ENCODE measurements at regions not wholly inside any gene's neighbourhood (a gene's known extent, or its start where the extent isn't known, plus 50 kb on each side); places are given as distances from the start of the nearest gene placed in this dataset.

DNA sequence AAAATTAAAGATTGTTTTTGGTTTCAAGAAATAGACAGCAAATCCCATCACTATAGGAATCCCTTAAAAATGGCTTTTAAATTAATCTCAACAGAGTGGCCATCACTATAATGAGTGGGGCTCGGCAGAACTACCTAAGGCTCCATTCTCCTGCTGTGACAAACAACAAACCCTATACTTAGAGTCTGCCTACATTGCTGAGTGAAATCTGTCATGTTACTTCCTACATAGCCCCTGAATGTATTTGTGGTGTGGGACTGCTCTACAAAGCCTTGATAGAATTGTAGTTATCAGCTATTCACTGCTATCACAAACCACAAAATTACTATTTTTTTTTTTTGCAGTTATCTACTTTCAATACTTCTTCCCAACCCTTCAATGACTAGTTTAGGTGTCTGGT is 538.7 kb upstream of the ATXN7L3B start:
- TF ChIP-seq MAX (IDR thresholded peaks at IDR 0.05; ENCODE audit: low read depth, low read length) (no peak), POLR2A (IDR thresholded peaks at IDR 0.05; ENCODE audit: extremely low read depth, insufficient read length) (no peak)
